Thyroid gland (tissue), 4 donors: ENCODE measurements at regions not wholly inside any gene's neighbourhood (a gene's known extent, or its start where the extent isn't known, plus 50 kb on each side); places are given as distances from the start of the nearest gene placed in this dataset.

Experiments
- CTCF ChIP-seq, 6 experiments: fragments of 200-600 bp in 3 of 6; fragments of 450-650 bp in 3 of 6; sonication (generic) in 3 of 6; IDR thresholded peaks; one replicate each; pipeline ENCODE4 v1.5.1; 2016 to 2019; ENCODE audit warnings: antibody characterized with exemption in 6 of 6, mild to moderate bottlenecking in 2 of 6, inconsistent platforms in 1 of 6, moderate library complexity in 1 of 6
- POLR2A ChIP-seq, 2 donors: fragments of 450-650 bp; IDR thresholded peaks; one replicate each; pipeline ENCODE4 v1.6.1; 2017; ENCODE audit warnings: antibody characterized with exemption in 2 of 2, mild to moderate bottlenecking in 2 of 2, moderate library complexity in 1 of 2

GRCh38 chr5:101662263-101662662 is 633.8 kb downstream of the SLCO4C1 start:
- TF ChIP-seq CTCF (IDR thresholded peaks at IDR 0.05) (no peak), POLR2A (IDR thresholded peaks at IDR 0.05) (no peak)
